GM23338 (cell line): ENCODE measurements at regions not wholly inside any gene's neighbourhood (a gene's known extent, or its start where the extent isn't known, plus 50 kb on each side); places are given as distances from the start of the nearest gene placed in this dataset.

Source experiments
- ATAC-seq: fragments of 200-7000 bp; cut with Tn5 transposase; 3 replicates; pipeline ENCODE4 v1.9.1; 2020
- DNase-seq: peaks from one replicate; pipeline ENCODE4 v3.0.0-alpha.2; 2015; ENCODE audit warnings: low spot score
- H2AFZ ChIP-seq: fragments of 200-600 bp; sonication (generic); 2 replicates; pipeline ENCODE4 v1.8.0; 2016; ENCODE audit warnings: antibody characterized with exemption, mild to moderate bottlenecking, moderate library complexity
- H3F3A ChIP-seq: fragments of 200-600 bp; sonication (generic); replicated peaks from 2 replicates; pipeline ENCODE4 v1.8.0; 2017; ENCODE audit warnings: antibody characterized with exemption, mixed run types, low read depth
- H3K27ac ChIP-seq: fragments of 200-600 bp; sonication (generic); 2 replicates; pipeline ENCODE4 v1.6.1; 2016; ENCODE audit warnings: low read depth
- H3K27me3 ChIP-seq: fragments of 200-600 bp; sonication (generic); 2 replicates; pipeline ENCODE4 v1.8.0; 2016; ENCODE audit warnings: mild to moderate bottlenecking, mixed run types, moderate library complexity; ENCODE audit not compliant: insufficient read depth
- H3K36me3 ChIP-seq: fragments of 200-600 bp; sonication (generic); 2 replicates; pipeline ENCODE4 v1.8.0; 2016; ENCODE audit warnings: mild to moderate bottlenecking; ENCODE audit not compliant: insufficient read depth
- H3K4me1 ChIP-seq: fragments of 200-600 bp; sonication (generic); 2 replicates; pipeline ENCODE4 v1.8.0; 2016; ENCODE audit warnings: mild to moderate bottlenecking, moderate library complexity; ENCODE audit not compliant: insufficient read depth
- H3K4me2 ChIP-seq: fragments of 200-600 bp; sonication (generic); 2 replicates; pipeline ENCODE4 v1.7.1; 2017; ENCODE audit warnings: mixed run types
- H3K4me3 ChIP-seq: fragments of 200-600 bp; sonication (generic); 2 replicates; pipeline ENCODE4 v1.6.1; 2016; ENCODE audit warnings: mixed run types
- H3K79me2 ChIP-seq: fragments of 200-600 bp; sonication (generic); replicated peaks from 2 replicates; pipeline ENCODE4 v1.8.0; 2017; ENCODE audit warnings: mild to moderate bottlenecking; ENCODE audit not compliant: insufficient read depth
- H3K9me2 ChIP-seq: fragments of 200-600 bp; sonication (generic); 2 replicates; pipeline ENCODE4 v1.8.0; 2017; ENCODE audit not compliant: insufficient read depth
- H4K20me1 ChIP-seq: fragments of 200-600 bp; sonication (generic); replicated peaks from 2 replicates; pipeline ENCODE4 v1.8.0; 2017; ENCODE audit warnings: mild to moderate bottlenecking; ENCODE audit not compliant: insufficient read depth
- H3K27ac Mint-ChIP-seq: 2 replicates; pipeline ENCODE4 v1.8.0; 2020; ENCODE audit warnings: inconsistent platforms, mild to moderate bottlenecking, moderate library complexity, mixed read lengths
- H3K27me3 Mint-ChIP-seq: 3 replicates; pipeline ENCODE4 v1.8.0; 2022; ENCODE audit warnings: low read depth, mild to moderate bottlenecking, moderate library complexity, mixed read lengths, inconsistent platforms; ENCODE audit not compliant: insufficient read depth, poor library complexity
- H3K36me3 Mint-ChIP-seq: 3 replicates; pipeline ENCODE4 v1.8.0; 2021; ENCODE audit warnings: low read depth, mild to moderate bottlenecking, inconsistent platforms, moderate library complexity, mixed read lengths
- H3K4me1 Mint-ChIP-seq: 3 replicates; pipeline ENCODE4 v1.8.0; 2020; ENCODE audit warnings: mild to moderate bottlenecking, inconsistent platforms, mixed read lengths
- H3K4me3 Mint-ChIP-seq: 3 replicates; pipeline ENCODE4 v1.8.0; 2021; ENCODE audit warnings: moderate library complexity, mild to moderate bottlenecking, inconsistent platforms, mixed read lengths
- H3K9me3 Mint-ChIP-seq: 3 replicates; pipeline ENCODE4 v1.8.0; 2020; ENCODE audit warnings: moderate library complexity, mild to moderate bottlenecking, inconsistent platforms, mixed read lengths
- CREB1 ChIP-seq: fragments of 250-450 bp; sonication (Bioruptor Pico); IDR thresholded peaks from 2 replicates; pipeline ENCODE4 v1.5.0; 2020; ENCODE audit warnings: low read depth, mild to moderate bottlenecking, moderate library complexity
- CTCF ChIP-seq, 2 experiments: fragments of 200-600 bp in 1 of 2; sonication (generic) in 1 of 2; conservative IDR thresholded peaks; 2 replicates each; pipeline versions ENCODE4 v1.5.1 to v1.6.1; 2016 to 2017; ENCODE audit warnings: antibody characterized with exemption in 2 of 2, low read depth in 2 of 2, mild to moderate bottlenecking in 2 of 2, moderate library complexity in 1 of 2
- EZH2 ChIP-seq: fragments of 200-600 bp; sonication (generic); IDR thresholded peaks from one replicate; pipeline ENCODE4 v1.8.0; 2017; ENCODE audit warnings: antibody characterized with exemption, mild to moderate bottlenecking, low read depth; ENCODE audit not compliant: unreplicated experiment
- EZH2phosphoT487 ChIP-seq: fragments of 200-600 bp; sonication (generic); IDR thresholded peaks from one replicate; pipeline ENCODE4 v1.8.1; 2018; ENCODE audit warnings: antibody characterized with exemption; ENCODE audit not compliant: unreplicated experiment
- NANOG ChIP-seq: IDR thresholded peaks from 2 replicates; pipeline ENCODE4 v1.6.1; 2016; ENCODE audit warnings: antibody characterized with exemption, borderline replicate concordance
- POLR2AphosphoS5 ChIP-seq: IDR thresholded peaks from 2 replicates; pipeline ENCODE4 v1.6.1; 2016; ENCODE audit warnings: antibody characterized with exemption, low read depth
- STAT1 ChIP-seq: IDR thresholded peaks from one replicate; pipeline ENCODE4 v1.6.1; 2016; ENCODE audit warnings: antibody characterized with exemption; ENCODE audit not compliant: unreplicated experiment
- ZNF114 ChIP-seq: fragments of 250-450 bp; sonication (Bioruptor Pico); IDR thresholded peaks from 2 replicates; pipeline ENCODE4 v1.5.0; 2020; ENCODE audit warnings: mild to moderate bottlenecking, moderate library complexity
- ZNF331 ChIP-seq: fragments of 250-450 bp; sonication (Bioruptor Pico); IDR thresholded peaks from 2 replicates; pipeline ENCODE4 v1.5.0; 2020; ENCODE audit warnings: low read depth, mild to moderate bottlenecking, moderate library complexity
- ZNF462 ChIP-seq: fragments of 250-450 bp; sonication (Bioruptor Pico); IDR thresholded peaks from 2 replicates; pipeline ENCODE4 v1.5.0; 2020; ENCODE audit warnings: mild to moderate bottlenecking, moderate library complexity
- TF ChIP-seq, protein P1 (sequence below): IDR thresholded peaks from 2 replicates; pipeline ENCODE4 v1.6.1; 2016; ENCODE audit warnings: antibody characterized with exemption
- TF ChIP-seq, protein P2 (sequence below): IDR thresholded peaks from one replicate; pipeline ENCODE4 v1.6.1; 2018; ENCODE audit warnings: antibody characterized with exemption; ENCODE audit not compliant: unreplicated experiment

DNA sequence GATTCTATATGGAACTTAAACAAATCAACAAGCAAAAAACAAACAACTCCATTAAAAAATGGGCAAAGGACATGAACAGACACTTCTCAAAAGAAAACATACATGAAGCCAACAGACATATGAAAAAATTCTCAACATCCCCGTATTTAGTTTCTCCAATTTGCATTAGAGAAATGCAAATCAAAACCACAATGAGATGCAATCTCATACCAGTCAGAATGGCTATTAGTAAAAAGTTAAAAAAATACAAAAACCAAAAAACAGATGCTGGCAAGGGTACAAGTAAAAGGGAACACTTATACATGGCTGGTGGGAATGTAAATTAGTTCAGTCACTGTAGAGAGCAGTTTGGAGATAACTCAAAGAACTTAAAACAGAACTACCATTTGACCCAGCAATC is 342.1 kb upstream of the NUDT12 start:
- Histone ChIP-seq H3K9me2 (peaks cover 11% of the 10 kb centered on the region; the same call in 1 of the 2 replicates), H3K27me3 (no peaks in the 10 kb centered on the region), H3K27ac (no peak overlapping the region), H3K4me3 (no peak overlapping the region), H3K36me3 (no peaks in the 10 kb centered on the region), H3F3A (no peaks in the 10 kb centered on the region), H3K79me2 (no peaks in the 10 kb centered on the region), H4K20me1 (no peaks in the 10 kb centered on the region), H3K4me1 (no peaks in the 10 kb centered on the region), H3K4me2 (no peak overlapping the region), H2AFZ (no peak overlapping the region)
- TF ChIP-seq EZH2phosphoT487 (no peak), ZNF331 (CRISPR knock-in tag) (no peak), STAT1 (no peak), EZH2 (no peak), CREB1 (CRISPR knock-in tag) (no peak), NANOG (no peak), POLR2AphosphoS5 (no peak), ZNF114 (CRISPR knock-in tag) (no peak), ZNF462 (no peak), CTCF (conservative IDR thresholded peaks at IDR 0.05; ENCODE audit: low read depth in 2 of 2) (no peak)
- TF ChIP-seq, protein P1, sequence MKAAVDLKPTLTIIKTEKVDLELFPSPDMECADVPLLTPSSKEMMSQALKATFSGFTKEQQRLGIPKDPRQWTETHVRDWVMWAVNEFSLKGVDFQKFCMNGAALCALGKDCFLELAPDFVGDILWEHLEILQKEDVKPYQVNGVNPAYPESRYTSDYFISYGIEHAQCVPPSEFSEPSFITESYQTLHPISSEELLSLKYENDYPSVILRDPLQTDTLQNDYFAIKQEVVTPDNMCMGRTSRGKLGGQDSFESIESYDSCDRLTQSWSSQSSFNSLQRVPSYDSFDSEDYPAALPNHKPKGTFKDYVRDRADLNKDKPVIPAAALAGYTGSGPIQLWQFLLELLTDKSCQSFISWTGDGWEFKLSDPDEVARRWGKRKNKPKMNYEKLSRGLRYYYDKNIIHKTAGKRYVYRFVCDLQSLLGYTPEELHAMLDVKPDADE = no peak
- TF ChIP-seq, protein P2, sequence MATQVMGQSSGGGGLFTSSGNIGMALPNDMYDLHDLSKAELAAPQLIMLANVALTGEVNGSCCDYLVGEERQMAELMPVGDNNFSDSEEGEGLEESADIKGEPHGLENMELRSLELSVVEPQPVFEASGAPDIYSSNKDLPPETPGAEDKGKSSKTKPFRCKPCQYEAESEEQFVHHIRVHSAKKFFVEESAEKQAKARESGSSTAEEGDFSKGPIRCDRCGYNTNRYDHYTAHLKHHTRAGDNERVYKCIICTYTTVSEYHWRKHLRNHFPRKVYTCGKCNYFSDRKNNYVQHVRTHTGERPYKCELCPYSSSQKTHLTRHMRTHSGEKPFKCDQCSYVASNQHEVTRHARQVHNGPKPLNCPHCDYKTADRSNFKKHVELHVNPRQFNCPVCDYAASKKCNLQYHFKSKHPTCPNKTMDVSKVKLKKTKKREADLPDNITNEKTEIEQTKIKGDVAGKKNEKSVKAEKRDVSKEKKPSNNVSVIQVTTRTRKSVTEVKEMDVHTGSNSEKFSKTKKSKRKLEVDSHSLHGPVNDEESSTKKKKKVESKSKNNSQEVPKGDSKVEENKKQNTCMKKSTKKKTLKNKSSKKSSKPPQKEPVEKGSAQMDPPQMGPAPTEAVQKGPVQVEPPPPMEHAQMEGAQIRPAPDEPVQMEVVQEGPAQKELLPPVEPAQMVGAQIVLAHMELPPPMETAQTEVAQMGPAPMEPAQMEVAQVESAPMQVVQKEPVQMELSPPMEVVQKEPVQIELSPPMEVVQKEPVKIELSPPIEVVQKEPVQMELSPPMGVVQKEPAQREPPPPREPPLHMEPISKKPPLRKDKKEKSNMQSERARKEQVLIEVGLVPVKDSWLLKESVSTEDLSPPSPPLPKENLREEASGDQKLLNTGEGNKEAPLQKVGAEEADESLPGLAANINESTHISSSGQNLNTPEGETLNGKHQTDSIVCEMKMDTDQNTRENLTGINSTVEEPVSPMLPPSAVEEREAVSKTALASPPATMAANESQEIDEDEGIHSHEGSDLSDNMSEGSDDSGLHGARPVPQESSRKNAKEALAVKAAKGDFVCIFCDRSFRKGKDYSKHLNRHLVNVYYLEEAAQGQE = no peak
- Mint-ChIP-seq H3K36me3 (peaks cover 3% of the 10 kb centered on the region; the same call in 1 of the 3 replicates), H3K27ac (no peak overlapping the region), H3K4me1 (no peaks in the 10 kb centered on the region), H3K4me3 (no peak overlapping the region), H3K27me3 (no peaks in the 10 kb centered on the region), H3K9me3 (peaks cover 2% of the 10 kb centered on the region; the same call in 1 of the 3 replicates)
- ATAC-seq = no peak
- DNase-seq = no peak
